NT2/D1 (cell line): ENCODE measurements at regions not wholly inside any gene's neighbourhood (a gene's known extent, or its start where the extent isn't known, plus 50 kb on each side); places are given as distances from the start of the nearest gene placed in this dataset.
"Not testable (repeated sequence)": the region's sequence is repeated elsewhere in the genome, so short reads cannot be mapped to it uniquely, and the experiment has no call there.

Experiments used
- DNase-seq: peaks from one replicate; pipeline ENCODE4 v3.0.0-alpha.2; 2011; ENCODE audit warnings: low read depth, low spot score
- H3K27me3 ChIP-seq: 2 replicates; pipeline ENCODE4 v1.6.0; 2011; ENCODE audit warnings: mild to moderate bottlenecking; ENCODE audit not compliant: insufficient read length, insufficient read depth
- H3K36me3 ChIP-seq: 2 replicates; pipeline ENCODE4 v1.6.1; 2011; ENCODE audit warnings: mild to moderate bottlenecking, low read length, mixed read lengths; ENCODE audit not compliant: insufficient read depth, insufficient read length
- H3K4me1 ChIP-seq: 2 replicates; pipeline ENCODE4 v1.5.1; 2011; ENCODE audit not compliant: insufficient read depth, insufficient read length
- H3K4me3 ChIP-seq: 2 replicates; pipeline ENCODE4 v1.5.1; 2011; ENCODE audit warnings: low read depth; ENCODE audit not compliant: insufficient read length
- H3K9ac ChIP-seq: 2 replicates; pipeline ENCODE4 v1.6.0; 2011; ENCODE audit warnings: low read depth; ENCODE audit not compliant: insufficient read length
- H3K9me3 ChIP-seq: 2 replicates; pipeline ENCODE4 v1.5.1; 2011; ENCODE audit warnings: mild to moderate bottlenecking, low read length; ENCODE audit not compliant: insufficient read depth
- SUZ12 ChIP-seq: IDR thresholded peaks from 2 replicates; pipeline ENCODE4 v1.6.1; 2011; ENCODE audit not compliant: insufficient read length, insufficient read depth; ENCODE audit errors: extremely low read depth
- YY1 ChIP-seq: IDR thresholded peaks from 2 replicates; pipeline ENCODE4 v1.6.1; 2011; ENCODE audit not compliant: insufficient read length, insufficient read depth
- ZNF274 ChIP-seq: IDR thresholded peaks from 2 replicates; pipeline ENCODE4 v1.6.1; 2011; ENCODE audit warnings: mild to moderate bottlenecking, low read depth, low read length

DNA sequence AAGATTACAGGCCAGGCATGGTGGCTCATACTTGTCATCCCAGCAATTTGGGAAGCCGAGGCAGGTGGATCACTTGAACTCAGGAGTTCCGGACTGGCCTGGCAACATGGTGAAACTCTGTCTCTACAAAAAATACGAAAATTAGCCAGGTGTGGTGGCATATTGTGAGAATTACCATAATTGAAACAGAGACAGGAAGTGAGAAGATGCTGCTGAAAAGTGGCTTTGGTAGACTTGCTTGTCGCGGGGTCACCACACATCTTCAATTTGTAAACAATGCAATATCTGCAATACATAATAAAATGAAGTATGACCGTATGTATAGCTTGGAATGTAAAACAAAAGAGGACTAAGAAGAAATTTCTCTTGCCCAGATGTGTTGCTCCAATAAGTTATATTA lies 490.5 kb downstream of the GABRG2 start:
- H3K27me3 ChIP-seq = no peaks in the 10 kb centered on the region
- no peaks in the 10 kb centered on the region for H3K4me1 ChIP-seq
- H3K4me3 ChIP-seq = no peak overlapping the region
- no peak for TF ChIP-seq SUZ12
- TF ChIP-seq ZNF274 = no peak
- no peak for TF ChIP-seq YY1
- H3K36me3 ChIP-seq = no peaks in the 10 kb centered on the region
- no peak for DNase-seq
- H3K9ac ChIP-seq = no peak overlapping the region
- H3K9me3 ChIP-seq = no peaks in the 10 kb centered on the region

- no peaks in the 10 kb centered on the region for H3K4me1 ChIP-seq
- TF ChIP-seq SUZ12 (no peak), ZNF274 (no peak), YY1 (no peak)
Measured at GRCh38 chr5:162567644-162568043, 500.1 kb downstream of the GABRG2 start.

GRCh38 chr5:162573758-162574157 lies 506.2 kb downstream of the GABRG2 start:
- Histone ChIP-seq H3K4me3 (no peak overlapping the region), H3K9ac (no peak overlapping the region), H3K9me3 (no peaks in the 10 kb centered on the region), H3K4me1 (no peaks in the 10 kb centered on the region), H3K27me3 (no peaks in the 10 kb centered on the region), H3K36me3 (no peaks in the 10 kb centered on the region)
- TF ChIP-seq YY1 (no peak), ZNF274 (no peak), SUZ12 (no peak)
- no peak for DNase-seq

More at GRCh38 chr5:162567644-162568043, 500.1 kb downstream of the GABRG2 start:
- no peaks in the 10 kb centered on the region for H3K9me3 ChIP-seq
- no peak overlapping the region for H3K9ac ChIP-seq
- H3K27me3 ChIP-seq = no peaks in the 10 kb centered on the region
- no peak overlapping the region for H3K4me3 ChIP-seq
- DNase-seq = no peak
- H3K36me3 ChIP-seq = no peaks in the 10 kb centered on the region

DNA sequence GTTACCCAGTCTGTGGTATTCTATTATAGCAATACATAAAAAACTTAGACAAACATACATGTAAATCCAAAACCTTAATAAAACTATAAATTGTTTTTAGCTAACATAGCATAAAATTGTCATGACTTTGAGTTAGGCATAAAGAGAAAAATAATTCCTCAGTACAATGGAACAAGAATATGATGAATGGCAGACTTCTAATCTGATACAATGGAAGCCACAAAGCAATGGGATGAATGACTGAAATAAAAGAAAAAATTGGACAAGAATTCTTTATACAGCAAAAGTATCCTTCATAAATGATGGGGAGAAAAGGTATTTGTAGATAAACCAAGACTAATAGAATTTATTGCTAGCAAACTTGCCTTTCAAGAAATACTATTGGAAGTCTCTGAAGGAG lies 524.2 kb downstream of the GABRG2 start:
- no peaks in the 10 kb centered on the region for H3K4me1 ChIP-seq
- no peak overlapping the region for H3K9ac ChIP-seq
- H3K27me3 ChIP-seq = no peaks in the 10 kb centered on the region
- DNase-seq = no peak
- TF ChIP-seq YY1 = no peak
- no peak for TF ChIP-seq ZNF274
- no peak for TF ChIP-seq SUZ12
- H3K4me3 ChIP-seq = no peak overlapping the region
- no peaks in the 10 kb centered on the region for H3K36me3 ChIP-seq
- H3K9me3 ChIP-seq = peaks cover 9% of the 10 kb centered on the region; the same call in 1 of the 2 replicates

DNA sequence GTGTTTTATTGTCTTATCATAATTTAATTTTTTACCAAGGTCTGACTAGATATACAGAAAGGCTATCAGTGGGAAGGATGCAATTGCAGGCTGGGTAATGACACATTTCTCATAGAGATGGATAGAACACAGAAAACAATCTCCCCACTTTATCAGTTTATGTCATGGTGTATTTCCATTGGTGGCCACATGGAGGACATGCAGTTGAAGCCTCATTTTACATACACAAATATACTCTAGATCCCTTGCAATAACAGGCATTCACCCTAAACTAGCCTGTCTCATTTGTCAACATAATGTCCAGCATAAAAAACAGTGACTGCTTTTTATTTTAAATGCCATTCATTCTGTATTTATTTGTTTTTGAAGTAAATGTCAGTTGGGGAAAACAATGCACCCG lies 526.3 kb downstream of the GABRG2 start:
- Histone ChIP-seq H3K36me3 (no peaks in the 10 kb centered on the region), H3K9ac (no peak overlapping the region), H3K9me3 (peaks cover 9% of the 10 kb centered on the region; the same call in 1 of the 2 replicates), H3K4me1 (no peaks in the 10 kb centered on the region), H3K4me3 (no peak overlapping the region), H3K27me3 (no peaks in the 10 kb centered on the region)
- no peak for TF ChIP-seq SUZ12
- TF ChIP-seq YY1 = no peak
- TF ChIP-seq ZNF274 = no peak
- DNase-seq = no peak

DNA sequence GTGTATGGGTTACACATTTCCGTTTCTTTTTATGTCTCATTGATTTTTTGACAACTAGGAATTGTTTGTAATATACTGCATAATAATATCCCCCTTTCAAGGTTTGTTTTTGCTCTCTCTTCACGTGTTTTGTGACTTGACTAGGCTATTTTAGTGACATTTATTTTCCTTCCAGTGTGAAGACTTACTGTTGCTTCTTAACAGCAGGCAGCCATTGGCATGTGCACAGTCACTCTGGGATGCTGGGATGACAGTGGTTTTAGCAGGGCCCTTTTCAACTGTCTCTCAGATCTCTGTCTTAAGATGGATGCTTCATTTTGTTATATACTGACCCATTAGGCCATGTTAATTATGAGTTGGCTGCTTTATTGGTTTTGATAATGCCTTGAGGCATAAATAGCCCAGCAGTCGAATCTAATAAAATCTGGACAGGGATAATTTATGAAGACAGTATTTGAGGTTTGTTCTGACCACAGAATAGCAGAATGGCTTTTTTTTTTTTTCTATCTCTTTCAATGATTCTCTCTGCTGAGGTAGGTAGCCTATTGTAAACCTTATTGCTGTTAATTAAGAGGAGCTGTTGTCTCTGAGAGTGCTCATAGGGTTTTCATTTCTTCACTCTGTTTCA lies 536.0 kb downstream of the GABRG2 start:
- no peaks in the 10 kb centered on the region for H3K4me1 ChIP-seq
- TF ChIP-seq SUZ12 = no peak
- no peak for TF ChIP-seq ZNF274
- TF ChIP-seq YY1 = no peak
- no peak for DNase-seq
- H3K9me3 ChIP-seq = no peaks in the 10 kb centered on the region
- no peak overlapping the region for H3K9ac ChIP-seq
- H3K4me3 ChIP-seq = no peak overlapping the region
- no peaks in the 10 kb centered on the region for H3K36me3 ChIP-seq
- H3K27me3 ChIP-seq = no peaks in the 10 kb centered on the region

DNA sequence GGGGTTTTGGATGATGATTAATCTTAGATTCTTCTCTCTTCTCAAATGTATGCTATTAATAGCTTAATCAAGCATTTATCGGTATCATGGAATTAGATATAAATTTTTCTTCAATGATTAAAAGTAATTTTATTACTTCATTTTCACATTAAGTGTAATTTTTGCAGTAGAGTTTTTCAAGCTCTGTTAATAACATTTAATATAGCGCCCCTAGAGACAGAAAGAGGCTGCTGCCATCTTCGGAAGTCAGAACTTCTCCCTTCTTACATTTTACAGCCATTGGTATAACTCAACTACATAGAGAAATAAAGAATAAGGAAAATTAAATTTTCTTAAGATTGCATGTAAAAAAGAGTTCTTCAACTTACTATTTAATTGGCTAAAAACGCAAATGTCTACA lies 540.3 kb downstream of the GABRG2 start:
- Histone ChIP-seq H3K36me3 (no peaks in the 10 kb centered on the region), H3K9ac (no peak overlapping the region), H3K4me1 (no peaks in the 10 kb centered on the region), H3K4me3 (no peak overlapping the region), H3K9me3 (no peaks in the 10 kb centered on the region; the same call in 1 of the 2 replicates), H3K27me3 (no peaks in the 10 kb centered on the region)
- TF ChIP-seq SUZ12 (no peak), YY1 (no peak), ZNF274 (no peak)
- DNase-seq = no peak

DNA sequence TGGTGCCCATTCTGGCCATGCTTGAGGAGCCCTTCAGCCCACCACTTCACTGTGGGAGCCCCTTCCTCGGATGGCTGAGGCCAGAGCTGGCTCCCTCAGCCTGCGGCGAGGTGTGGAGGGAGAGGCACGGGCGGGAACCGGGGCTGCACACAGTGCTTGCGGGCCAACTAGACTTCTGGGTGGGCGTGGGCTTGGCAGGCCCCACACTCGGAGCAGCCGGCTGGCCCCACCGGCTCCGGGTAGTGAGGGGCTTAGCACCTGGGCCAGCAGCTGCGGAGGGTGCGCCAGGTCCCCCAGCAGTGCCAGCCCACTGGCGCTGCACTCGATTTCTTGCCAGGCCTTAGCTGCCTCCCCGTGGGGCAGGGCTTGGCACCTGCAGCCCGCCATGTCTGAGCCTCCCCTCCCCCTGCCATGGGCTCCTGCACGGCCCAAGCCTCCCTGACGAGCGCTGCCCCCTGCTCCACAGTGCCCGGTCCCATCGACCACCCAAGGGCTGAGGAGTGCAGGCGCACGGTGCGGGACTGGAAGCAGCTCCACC lies 554.2 kb downstream of the GABRG2 start:
- not testable (repeated sequence) for H3K27me3 ChIP-seq, H3K36me3 ChIP-seq, H3K4me1 ChIP-seq, H3K9ac ChIP-seq, H3K4me3 ChIP-seq, DNase-seq, H3K9me3 ChIP-seq
